ENCODE measurements at regions not wholly inside any gene's neighbourhood (a gene's known extent, or its start where the extent isn't known, plus 50 kb on each side); places are given as distances from the start of the nearest gene placed in this dataset.
"Not testable (repeated sequence)": the region's sequence is repeated elsewhere in the genome, so short reads cannot be mapped to it uniquely, and the experiment has no call there.

GRCh38 chr13:24997367-24997967 lies 98.5 kb upstream of the PABPC3 start:
- DNase-seq = no peak

GRCh38 chr13:24998433-24998832 lies 97.5 kb upstream of the PABPC3 start:
- DNase-seq = no peak

GRCh38 chr13:25001476-25002206 lies 94.3 kb upstream of the PABPC3 start:
- DNase-seq = no peak

DNA sequence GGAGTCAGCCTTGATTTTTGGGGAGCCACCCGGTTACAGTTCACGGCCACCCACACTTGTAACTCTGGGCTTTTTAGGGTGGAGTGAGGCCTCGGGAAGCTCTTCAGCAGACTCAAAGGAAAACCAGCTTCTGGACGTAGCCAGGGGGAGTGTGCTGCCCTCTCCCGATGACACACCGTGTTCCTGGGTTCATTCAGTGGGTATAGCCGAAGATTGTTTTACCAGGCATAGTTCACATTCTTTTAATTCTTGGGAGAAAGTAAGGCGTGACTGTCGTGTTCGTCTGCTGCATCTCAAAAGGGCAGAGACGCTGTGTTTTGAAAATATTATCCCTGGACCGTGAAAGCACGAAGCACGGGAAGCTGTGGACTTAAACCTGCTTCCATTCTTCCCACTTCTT lies 93.6 kb upstream of the PABPC3 start:
- DNase-seq = not testable (repeated sequence)

DNA sequence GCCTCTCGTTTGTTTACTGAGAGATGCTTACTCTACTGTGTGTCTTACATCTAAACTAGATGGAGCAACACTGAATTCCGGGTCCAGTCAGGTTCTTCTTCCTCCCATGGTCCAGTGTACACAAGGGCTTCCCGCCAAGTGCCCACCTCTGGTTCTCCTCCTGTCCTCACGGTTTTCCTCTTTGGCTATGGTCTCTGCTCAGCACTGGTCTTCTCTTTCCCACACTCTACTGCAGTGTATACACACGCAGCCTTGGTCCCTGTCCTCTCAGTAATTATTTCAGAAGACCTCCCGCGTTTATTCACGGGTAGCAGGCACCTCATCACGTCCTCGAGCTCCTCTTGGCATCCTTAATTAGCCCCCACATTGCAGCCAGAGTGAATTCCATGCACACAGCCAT lies 91.4 kb upstream of the PABPC3 start:
- not testable (repeated sequence) for DNase-seq

GRCh38 chr13:25005050-25005497 lies 90.9 kb upstream of the PABPC3 start:
- DNase-seq = not testable (repeated sequence)

GRCh38 chr13:25007389-25007788 lies 88.5 kb upstream of the PABPC3 start:
- not testable (repeated sequence) for DNase-seq

DNA sequence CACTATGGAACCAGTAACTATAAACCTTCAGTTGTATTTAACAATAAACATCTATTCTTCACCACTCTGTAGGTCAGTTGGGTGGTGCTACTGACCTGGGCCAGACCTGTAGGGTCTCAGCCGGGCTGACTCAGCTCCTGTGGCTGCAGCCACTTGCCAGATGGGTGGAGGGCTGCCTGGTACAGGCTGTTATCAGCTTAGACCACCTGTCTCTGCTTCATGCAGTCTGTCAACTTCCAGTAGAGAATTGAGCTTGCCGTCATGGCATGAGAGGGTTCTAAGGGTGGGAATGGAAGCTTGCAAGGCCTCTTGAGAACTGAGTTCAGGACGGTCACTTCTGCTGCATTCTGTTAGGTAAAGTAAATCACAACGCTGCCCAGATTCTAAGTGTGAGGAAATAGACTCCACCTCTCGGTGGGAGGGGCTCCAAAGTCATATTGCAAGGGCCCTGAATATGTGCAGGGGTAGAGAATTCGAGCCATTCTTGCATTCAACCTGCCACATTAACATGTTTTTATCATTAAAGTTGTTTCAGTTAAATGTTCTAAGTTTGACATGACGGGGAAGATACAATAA lies 81.5 kb upstream of the PABPC3 start:
- DNase-seq = not testable (repeated sequence)

GRCh38 chr13:25017176-25017575 lies 78.8 kb upstream of the PABPC3 start:
- not testable (repeated sequence) for DNase-seq

GRCh38 chr13:25017808-25018728 lies 77.9 kb upstream of the PABPC3 start:
- DNase-seq = peak; percentile 45

DNA sequence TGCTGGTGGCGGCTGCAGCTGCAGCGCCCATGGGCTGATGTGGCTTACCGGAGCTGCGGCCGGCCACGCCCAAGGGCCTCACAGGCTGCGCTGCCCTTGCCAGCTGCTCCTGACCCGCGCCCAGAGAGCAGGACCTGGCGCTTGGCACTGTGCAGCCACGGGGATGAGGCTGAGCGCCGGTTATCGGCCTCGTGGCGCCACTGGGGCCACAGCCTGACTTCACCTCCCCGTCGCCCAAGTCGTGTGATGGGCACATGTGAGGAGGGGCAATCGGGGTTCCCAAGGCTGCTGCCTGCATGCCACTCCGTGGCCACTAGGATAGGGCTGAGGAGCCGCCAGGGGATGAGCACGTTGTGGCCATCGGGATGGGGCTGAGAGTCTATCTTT lies 77.2 kb upstream of the PABPC3 start:
- DNase-seq = no peak

DNA sequence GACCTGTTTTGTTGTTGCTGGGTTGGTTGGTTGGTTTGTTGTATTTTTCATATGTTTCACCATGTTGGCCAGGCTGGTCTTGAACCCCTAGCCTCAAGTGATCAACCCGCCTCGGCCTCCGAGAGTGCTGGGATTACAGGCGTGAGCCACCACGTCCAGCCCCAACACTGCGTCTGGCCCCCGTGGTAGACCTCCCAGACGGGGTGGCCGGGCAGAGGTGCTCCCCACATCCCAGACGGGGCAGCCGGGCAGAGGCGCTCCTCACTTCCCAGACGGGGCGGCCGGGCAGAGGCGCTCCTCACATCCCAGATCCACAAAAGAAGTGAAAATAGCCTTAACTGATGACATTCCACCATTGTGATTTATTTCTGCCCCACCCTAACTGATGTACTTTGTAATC lies 76.2 kb upstream of the PABPC3 start:
- DNase-seq = not testable (repeated sequence)

- no peak for DNase-seq
Observed at GRCh38 chr13:25024175-25024574, 71.8 kb upstream of the PABPC3 start.

DNA sequence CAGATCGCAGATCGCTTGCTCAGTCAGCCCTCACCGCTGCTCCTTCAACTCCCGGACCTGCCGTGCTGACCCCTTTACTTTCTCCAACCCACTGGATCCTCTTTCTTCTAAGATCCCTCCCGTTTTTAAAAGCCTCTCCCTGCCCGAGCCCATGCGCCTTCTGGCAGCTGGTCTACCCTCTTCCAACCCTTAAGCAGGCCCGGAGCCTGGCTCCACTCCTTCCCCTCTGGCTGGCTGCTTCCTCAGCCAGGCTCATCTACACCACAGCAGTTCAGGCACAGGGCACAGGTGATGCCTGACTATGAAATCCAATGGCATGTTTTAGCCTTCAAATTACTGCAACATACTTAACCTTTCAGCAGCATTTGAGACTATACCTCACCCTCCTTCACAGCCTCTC lies 63.8 kb upstream of the PABPC3 start:
- DNase-seq = no peak

DNA sequence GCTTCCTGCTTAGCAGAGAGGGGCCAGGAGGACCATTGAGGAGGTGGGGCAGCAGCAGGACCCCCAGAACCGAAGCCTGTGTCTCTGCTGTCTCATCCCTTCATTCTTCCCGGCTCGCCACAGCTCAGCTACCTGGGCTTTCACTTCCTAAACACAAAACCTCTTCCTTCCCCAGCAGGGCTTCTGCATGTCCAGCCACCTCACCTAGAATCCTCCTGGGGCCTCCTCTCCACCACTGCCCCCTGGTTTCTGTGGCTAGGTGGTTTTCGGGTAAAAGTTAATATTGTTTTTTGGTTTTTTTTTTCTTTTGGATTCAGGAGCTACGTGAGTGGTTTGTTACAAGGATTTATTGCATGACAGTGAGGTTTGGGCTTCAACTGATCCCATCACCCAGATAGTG lies 61.8 kb upstream of the PABPC3 start:
- DNase-seq = no peak

DNA sequence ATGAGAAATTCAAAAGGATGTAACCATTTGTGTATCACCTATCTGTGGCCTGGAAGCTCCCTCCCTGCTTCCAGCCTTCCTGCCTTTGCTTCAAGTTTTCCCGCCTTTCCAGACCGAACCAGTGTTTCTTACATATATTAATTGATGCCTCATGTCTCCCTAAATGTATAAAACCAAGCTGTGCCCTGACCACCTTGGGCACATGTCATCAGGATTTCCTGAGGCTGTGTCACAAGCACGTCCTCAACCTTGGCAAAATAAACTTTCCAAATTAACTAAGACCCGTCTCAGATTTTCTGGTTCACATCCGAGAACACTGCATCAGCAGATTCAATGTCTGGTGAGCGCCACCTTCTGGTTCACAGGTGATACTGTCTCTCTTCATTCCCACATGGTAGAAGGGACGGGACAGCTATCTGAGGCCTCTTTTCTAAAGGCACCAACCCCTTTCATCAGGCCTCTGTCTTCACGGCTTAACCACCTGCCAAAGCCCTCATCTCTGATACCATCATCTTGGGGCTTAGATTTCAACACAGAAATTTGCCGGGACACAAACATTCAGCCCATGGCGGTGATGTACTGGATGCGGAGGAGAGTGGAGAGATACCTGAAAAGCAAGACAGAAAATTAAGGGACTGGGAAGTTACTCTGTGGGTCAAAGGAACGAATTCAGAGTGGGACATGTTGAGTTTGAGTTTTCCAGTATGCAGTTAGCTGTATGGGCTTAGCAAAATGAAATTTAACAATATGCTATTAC lies 58.7 kb upstream of the PABPC3 start:
- DNase-seq = peak; percentile 18

- DNase-seq = no peak
Observed at GRCh38 chr13:25042151-25042865, 53.6 kb upstream of the PABPC3 start.

DNA sequence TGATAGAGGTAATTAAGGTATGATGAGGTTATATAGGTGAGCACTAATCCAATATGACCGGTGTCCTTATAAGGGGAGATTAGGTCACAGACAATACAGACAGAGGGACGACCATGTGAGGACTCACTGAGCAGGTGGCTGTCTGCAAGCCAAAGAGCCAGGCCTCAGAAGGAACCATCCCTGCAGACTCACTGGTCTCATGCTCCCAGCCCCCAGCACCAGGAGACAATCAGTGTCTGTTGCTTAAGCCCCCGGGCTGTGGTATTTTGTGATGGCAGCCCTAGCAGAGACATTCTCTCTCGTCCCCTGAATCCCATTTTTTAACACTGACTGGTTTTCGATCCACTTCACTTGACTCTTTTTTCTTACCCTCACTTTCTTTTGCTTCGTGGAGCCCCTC lies 51.9 kb upstream of the PABPC3 start:
- no peak for DNase-seq

All from stimulated activated CD4-positive, alpha-beta T cell treated with anti-CD3 and anti-CD28 coated beads, Interleukin-12 subunit alpha, Interleukin-12 subunit beta, amount 100 ng/mL, for 4 hours (primary cell).